ENCODE measurements at regions not wholly inside any gene's neighbourhood (a gene's known extent, or its start where the extent isn't known, plus 50 kb on each side); places are given as distances from the start of the nearest gene placed in this dataset.

DNA sequence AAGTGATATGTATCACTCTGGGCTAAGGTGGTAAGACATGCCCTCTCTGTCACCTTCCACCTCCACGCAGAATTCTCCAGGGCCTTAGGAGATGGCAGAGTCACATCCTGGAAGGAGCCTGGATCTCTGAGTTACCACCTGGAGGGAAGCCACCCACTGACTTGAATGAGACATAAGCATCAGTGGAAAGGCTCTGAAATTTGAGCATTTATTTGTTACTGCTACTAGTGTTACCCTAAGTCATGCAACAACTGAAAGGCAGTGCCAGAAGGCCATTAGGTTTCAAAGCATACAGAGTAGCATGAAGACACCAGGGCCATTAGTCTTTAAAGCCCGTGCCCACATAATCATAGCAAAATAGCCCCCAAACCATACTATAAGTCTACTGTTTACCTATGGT, 230.3 kb upstream of the IRF2BP2 start:
- BruUV-seq (replicated peaks), result no TSS peak
- no peaks in the 10 kb centered on the region for H3K9me3 ChIP-seq (replicated peaks; ENCODE audit: control insufficient read depth, insufficient read depth, low read depth, low read length)
- H4K20me1 ChIP-seq (replicated peaks; ENCODE audit: control insufficient read depth, insufficient read depth, low read length), result no peaks in the 10 kb centered on the region
- ChIA-PET POLR2A (interaction anchor here (0.7 to 2.7 kb wide), 4 partner anchors 8 to 168 kb away, joined by 3 to 8 read pairs (median 4); no protein-coding TSS in a partner anchor), CTCF (ENCODE audit: low intra/inter-chr PET ratio) (no interaction called here)
- H3K36me3 ChIP-seq (ENCODE audit: control insufficient read depth, insufficient read depth, low read length), result no peaks in the 10 kb centered on the region
- 40% methylated on average over 2 of the region's 2 CpGs for WGBS (ENCODE audit: insufficient coverage, low coverage, missing lambda C conversion rate)
- H3K27ac ChIP-seq (ENCODE audit: extremely low read depth, low read depth, low read length), result no peak overlapping the region
- in situ Hi-C loops (cut with MboI) (no loop called here), intact Hi-C loops (cut with micrococcal nuclease) (no loop called here)
- no peak overlapping the region for H3K9ac ChIP-seq (ENCODE audit: insufficient read depth in 1 of 2, low read depth in 2 of 2, low read length in 2 of 2)
- DNase-seq (ENCODE audit: extremely low read depth in 1 of 4, low spot score in 3 of 4), result no peak
- no peak overlapping the region for H3K4me2 ChIP-seq (ENCODE audit: insufficient read depth, low read length)
- H3K4me1 ChIP-seq (replicated peaks in 1 of 2; ENCODE audit: control insufficient read depth in 2 of 2, insufficient read depth in 2 of 2, low read length in 2 of 2), result peaks cover 13 to 49% of the 10 kb centered on the region in 2 experiments
- H3K79me2 ChIP-seq (ENCODE audit: control insufficient read depth, insufficient read depth, low read length), result no peaks in the 10 kb centered on the region
- no peak for ATAC-seq
- FAIRE-seq, result no peak
- no peak overlapping the region for H3K4me3 ChIP-seq
- TF ChIP-seq EWSR1 (IDR thresholded peaks at IDR 0.05; ENCODE audit: borderline replicate concordance, low read depth, partially characterized antibody), result no peak
- TF ChIP-seq SIN3B (IDR thresholded peaks at IDR 0.05; ENCODE audit: low read depth), result no peak
- no peak for TF ChIP-seq ZNF668 (CRISPR knock-in tag; IDR thresholded peaks at IDR 0.05)
- TF ChIP-seq ILK (tag; IDR thresholded peaks at IDR 0.05; ENCODE audit: borderline replicate concordance, low read depth), result no peak
- no peak for TF ChIP-seq NFRKB (IDR thresholded peaks at IDR 0.05; ENCODE audit: low read depth)
- TF ChIP-seq ZNF212 (CRISPR knock-in tag; IDR thresholded peaks at IDR 0.05), result no peak
- H2AFZ ChIP-seq (ENCODE audit: low read depth, low read length), result no peak overlapping the region
- H3K9me1 ChIP-seq (ENCODE audit: control insufficient read depth, insufficient read depth, low read length), result no peaks in the 10 kb centered on the region
- H3K27me3 ChIP-seq (ENCODE audit: control insufficient read depth in 2 of 2, insufficient read depth in 2 of 2, low read length in 2 of 2), result peaks cover 0 to 4% of the 10 kb centered on the region in 2 experiments; a peak in 2 of 5 replicates

DNA sequence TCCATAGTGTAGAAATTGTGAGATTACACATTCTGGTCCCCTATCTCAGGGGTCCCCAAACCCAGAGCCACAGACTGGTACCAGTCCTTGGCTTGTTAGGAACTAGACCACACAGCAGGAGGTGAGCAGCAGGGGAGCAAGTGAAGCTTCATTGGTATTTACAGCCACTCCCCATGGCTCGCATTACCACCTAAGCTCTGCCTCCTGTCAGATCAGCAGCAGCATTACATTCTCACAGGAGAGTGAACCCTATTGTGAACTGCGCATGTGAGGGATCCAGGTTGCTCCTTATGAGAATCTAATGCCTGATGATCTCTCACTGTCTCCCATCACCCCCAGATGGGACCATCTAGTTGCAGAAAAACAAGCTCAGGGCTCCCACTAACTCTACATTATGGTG, 229.7 kb upstream of the IRF2BP2 start:
- in situ Hi-C loops (cut with MboI) (no loop called here), intact Hi-C loops (cut with micrococcal nuclease) (no loop called here)
- Histone ChIP-seq H3K27ac (ENCODE audit: extremely low read depth, low read depth, low read length) (no peak overlapping the region), H3K4me2 (ENCODE audit: insufficient read depth, low read length) (no peak overlapping the region), H3K36me3 (ENCODE audit: control insufficient read depth, insufficient read depth, low read length) (no peaks in the 10 kb centered on the region), H3K9me3 (replicated peaks; ENCODE audit: control insufficient read depth, insufficient read depth, low read depth, low read length) (no peaks in the 10 kb centered on the region), H3K4me1 (replicated peaks in 1 of 2; ENCODE audit: control insufficient read depth in 2 of 2, insufficient read depth in 2 of 2, low read length in 2 of 2) (peaks cover 13 to 43% of the 10 kb centered on the region in 2 experiments), H3K27me3 (ENCODE audit: control insufficient read depth in 2 of 2, insufficient read depth in 2 of 2, low read length in 2 of 2) (peaks cover 0 to 4% of the 10 kb centered on the region in 2 experiments; a peak in 2 of 5 replicates), H3K9me1 (ENCODE audit: control insufficient read depth, insufficient read depth, low read length) (no peaks in the 10 kb centered on the region), H3K79me2 (ENCODE audit: control insufficient read depth, insufficient read depth, low read length) (no peaks in the 10 kb centered on the region), H4K20me1 (replicated peaks; ENCODE audit: control insufficient read depth, insufficient read depth, low read length) (no peaks in the 10 kb centered on the region), H3K9ac (ENCODE audit: insufficient read depth in 1 of 2, low read depth in 2 of 2, low read length in 2 of 2) (no peak overlapping the region), H2AFZ (ENCODE audit: low read depth, low read length) (peak overlapping the region; percentile 73), H3K4me3 (no peak overlapping the region)
- DNase-seq (ENCODE audit: extremely low read depth in 1 of 4, low spot score in 3 of 4) (peak in 1 of 4 experiments; percentile 59), FAIRE-seq (no peak), ATAC-seq (peak; percentile 56)
- no TSS peak for BruUV-seq (replicated peaks)
- WGBS (ENCODE audit: insufficient coverage, low coverage, missing lambda C conversion rate), result 29% methylated on average over 2 of the region's 2 CpGs
- ChIA-PET POLR2A (interaction anchor here (0.7 to 2.7 kb wide), 7 partner anchors 11 to 321 kb away, joined by 3 to 8 read pairs (median 3); no protein-coding TSS in a partner anchor), CTCF (ENCODE audit: low intra/inter-chr PET ratio) (no interaction called here)
- TF ChIP-seq SMC3 (conservative IDR thresholded peaks at IDR 0.05; ENCODE audit: insufficient read depth, low read depth, low read length), result no peak
- peak; percentile 76 to 77 for TF ChIP-seq NRF1 (conservative IDR thresholded peaks at IDR 0.05 in 1 of 2, IDR thresholded peaks at IDR 0.05 in 1 of 2)
- TF ChIP-seq HDAC6 (IDR thresholded peaks at IDR 0.05; ENCODE audit: low read depth, low read length), result no peak
- TF ChIP-seq ZC3H11A (IDR thresholded peaks at IDR 0.05; ENCODE audit: low read depth, low read length), result no peak
- TF ChIP-seq, protein P1, sequence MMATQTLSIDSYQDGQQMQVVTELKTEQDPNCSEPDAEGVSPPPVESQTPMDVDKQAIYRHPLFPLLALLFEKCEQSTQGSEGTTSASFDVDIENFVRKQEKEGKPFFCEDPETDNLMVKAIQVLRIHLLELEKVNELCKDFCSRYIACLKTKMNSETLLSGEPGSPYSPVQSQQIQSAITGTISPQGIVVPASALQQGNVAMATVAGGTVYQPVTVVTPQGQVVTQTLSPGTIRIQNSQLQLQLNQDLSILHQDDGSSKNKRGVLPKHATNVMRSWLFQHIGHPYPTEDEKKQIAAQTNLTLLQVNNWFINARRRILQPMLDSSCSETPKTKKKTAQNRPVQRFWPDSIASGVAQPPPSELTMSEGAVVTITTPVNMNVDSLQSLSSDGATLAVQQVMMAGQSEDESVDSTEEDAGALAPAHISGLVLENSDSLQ (IDR thresholded peaks at IDR 0.05), result peak; percentile 34; the same call in 1 of the 2 replicates
- no peak for TF ChIP-seq NFRKB (IDR thresholded peaks at IDR 0.05; ENCODE audit: low read depth)
- peak in 1 of 2 experiments; percentile 38; a peak in 2 of 4 replicates for TF ChIP-seq RAD21 (CRISPR knock-in tag; conservative IDR thresholded peaks at IDR 0.05 in 1 of 2, IDR thresholded peaks at IDR 0.05 in 1 of 2)
- TF ChIP-seq MTA3 (IDR thresholded peaks at IDR 0.05; ENCODE audit: borderline replicate concordance), result 0 out of 2 replicates have a peak, but pooled peaks have one; percentile 20
- TF ChIP-seq CTBP1 (IDR thresholded peaks at IDR 0.05; ENCODE audit: borderline replicate concordance), result 0 out of 2 replicates have a peak, but pooled peaks have one; percentile 28
- no peak for TF ChIP-seq MLX (CRISPR knock-in tag; conservative IDR thresholded peaks at IDR 0.05)

All from K562 (cell line).